ENCODE measurements at regions not wholly inside any gene's neighbourhood (a gene's known extent, or its start where the extent isn't known, plus 50 kb on each side); places are given as distances from the start of the nearest gene placed in this dataset.
A peak's percentile ranks its signal among the peaks of the same experiment; 100 is the strongest.

- no peak overlapping the region for H3K4me3 Mint-ChIP-seq
- H3K27me3 Mint-ChIP-seq (ENCODE audit: insufficient read depth) = no peaks in the 10 kb centered on the region
- no peak overlapping the region for H3K27ac Mint-ChIP-seq
- Histone ChIP-seq H3K27me3 (ENCODE audit: control insufficient read depth, insufficient read depth, low read length, poor library complexity, severe bottlenecking) (no peaks in the 10 kb centered on the region), H3K27ac (ENCODE audit: low read depth, low read length) (no peak overlapping the region), H3K9me3 (ENCODE audit: control insufficient read depth, low read length) (no peaks in the 10 kb centered on the region), H3K4me1 (ENCODE audit: control insufficient read depth, insufficient read depth, low read length) (no peaks in the 10 kb centered on the region), H3K9ac (ENCODE audit: extremely low read depth, low read length, poor library complexity, severe bottlenecking) (no peak overlapping the region), H3K36me3 (ENCODE audit: control insufficient read depth, insufficient read depth, low read length) (no peaks in the 10 kb centered on the region), H3K4me3 (ENCODE audit: low read length) (no peak overlapping the region)
- no peak for DNase-seq
- no peaks in the 10 kb centered on the region for H3K9me3 Mint-ChIP-seq
- H3K4me1 Mint-ChIP-seq = peaks cover 12% of the 10 kb centered on the region
- H3K36me3 Mint-ChIP-seq (ENCODE audit: low read depth) = no peaks in the 10 kb centered on the region
- TF ChIP-seq, protein P1, sequence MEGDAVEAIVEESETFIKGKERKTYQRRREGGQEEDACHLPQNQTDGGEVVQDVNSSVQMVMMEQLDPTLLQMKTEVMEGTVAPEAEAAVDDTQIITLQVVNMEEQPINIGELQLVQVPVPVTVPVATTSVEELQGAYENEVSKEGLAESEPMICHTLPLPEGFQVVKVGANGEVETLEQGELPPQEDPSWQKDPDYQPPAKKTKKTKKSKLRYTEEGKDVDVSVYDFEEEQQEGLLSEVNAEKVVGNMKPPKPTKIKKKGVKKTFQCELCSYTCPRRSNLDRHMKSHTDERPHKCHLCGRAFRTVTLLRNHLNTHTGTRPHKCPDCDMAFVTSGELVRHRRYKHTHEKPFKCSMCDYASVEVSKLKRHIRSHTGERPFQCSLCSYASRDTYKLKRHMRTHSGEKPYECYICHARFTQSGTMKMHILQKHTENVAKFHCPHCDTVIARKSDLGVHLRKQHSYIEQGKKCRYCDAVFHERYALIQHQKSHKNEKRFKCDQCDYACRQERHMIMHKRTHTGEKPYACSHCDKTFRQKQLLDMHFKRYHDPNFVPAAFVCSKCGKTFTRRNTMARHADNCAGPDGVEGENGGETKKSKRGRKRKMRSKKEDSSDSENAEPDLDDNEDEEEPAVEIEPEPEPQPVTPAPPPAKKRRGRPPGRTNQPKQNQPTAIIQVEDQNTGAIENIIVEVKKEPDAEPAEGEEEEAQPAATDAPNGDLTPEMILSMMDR (conservative IDR thresholded peaks at IDR 0.05) = no peak
- 83 to 94% methylated on average over 1 of the region's 2 CpGs for WGBS, 2 experiments (ENCODE audit: insufficient coverage in 1 of 2, insufficient read length in 1 of 2)
These were observed 186.5 kb downstream of the TUSC7 start for GRCh38 chr3:116896116-116896515.

GRCh38 chr3:116897382-116897781, 187.8 kb downstream of the TUSC7 start:
- Histone ChIP-seq H3K9ac (ENCODE audit: extremely low read depth, low read length, poor library complexity, severe bottlenecking) (no peak overlapping the region), H3K9me3 (ENCODE audit: control insufficient read depth, low read length) (no peaks in the 10 kb centered on the region), H3K27ac (ENCODE audit: low read depth, low read length) (no peak overlapping the region), H3K4me3 (ENCODE audit: low read length) (no peak overlapping the region), H3K27me3 (ENCODE audit: control insufficient read depth, insufficient read depth, low read length, poor library complexity, severe bottlenecking) (no peaks in the 10 kb centered on the region), H3K36me3 (ENCODE audit: control insufficient read depth, insufficient read depth, low read length) (no peaks in the 10 kb centered on the region), H3K4me1 (ENCODE audit: control insufficient read depth, insufficient read depth, low read length) (no peaks in the 10 kb centered on the region)
- H3K27me3 Mint-ChIP-seq (ENCODE audit: insufficient read depth) = no peaks in the 10 kb centered on the region
- H3K9me3 Mint-ChIP-seq = no peaks in the 10 kb centered on the region
- TF ChIP-seq, protein P1 (conservative IDR thresholded peaks at IDR 0.05) = no peak
- WGBS, 2 experiments (ENCODE audit: insufficient coverage in 1 of 2, insufficient read length in 1 of 2) = 99 to 100% methylated on average over 1 to 2 of the region's 3 CpGs
- no peak overlapping the region for H3K27ac Mint-ChIP-seq
- no peaks in the 10 kb centered on the region for H3K36me3 Mint-ChIP-seq (ENCODE audit: low read depth)
- H3K4me1 Mint-ChIP-seq = peaks cover 12% of the 10 kb centered on the region
- no peak for DNase-seq
- no peak overlapping the region for H3K4me3 Mint-ChIP-seq

DNA sequence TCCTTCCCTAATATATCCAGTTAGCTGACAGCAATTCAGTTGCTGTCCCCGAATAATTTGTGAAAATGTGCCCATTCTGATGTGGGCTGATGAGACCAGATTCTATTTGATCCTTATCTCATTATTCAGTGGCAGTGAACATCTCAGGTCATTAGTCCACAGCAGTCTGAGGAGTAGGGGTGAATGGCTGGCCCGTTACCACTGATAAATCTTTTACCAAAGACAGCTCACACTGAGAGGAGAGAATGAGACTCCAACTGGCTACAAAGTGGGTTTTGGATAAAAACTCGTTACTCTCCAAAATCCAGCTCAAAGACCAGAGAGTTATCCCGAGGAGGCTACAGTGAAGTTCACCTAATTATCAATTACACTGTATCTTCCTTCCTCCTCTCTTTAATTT, 189.7 kb downstream of the TUSC7 start:
- Histone ChIP-seq H3K9me3 (ENCODE audit: control insufficient read depth, low read length) (no peaks in the 10 kb centered on the region), H3K27ac (ENCODE audit: low read depth, low read length) (no peak overlapping the region), H3K27me3 (ENCODE audit: control insufficient read depth, insufficient read depth, low read length, poor library complexity, severe bottlenecking) (no peaks in the 10 kb centered on the region), H3K4me3 (ENCODE audit: low read length) (no peak overlapping the region), H3K36me3 (ENCODE audit: control insufficient read depth, insufficient read depth, low read length) (no peaks in the 10 kb centered on the region), H3K4me1 (ENCODE audit: control insufficient read depth, insufficient read depth, low read length) (no peaks in the 10 kb centered on the region), H3K9ac (ENCODE audit: extremely low read depth, low read length, poor library complexity, severe bottlenecking) (no peak overlapping the region)
- DNase-seq = peak; percentile 53
- Mint-ChIP-seq H3K4me1 (peaks cover 12% of the 10 kb centered on the region), H3K9me3 (no peaks in the 10 kb centered on the region), H3K27me3 (ENCODE audit: insufficient read depth) (no peaks in the 10 kb centered on the region), H3K4me3 (no peak overlapping the region), H3K36me3 (ENCODE audit: low read depth) (no peaks in the 10 kb centered on the region), H3K27ac (no peak overlapping the region)
- TF ChIP-seq, protein P1 (conservative IDR thresholded peaks at IDR 0.05) = no peak
- 47 to 71% methylated on average over 1 to 4 of the region's 4 CpGs for WGBS, 2 experiments (ENCODE audit: insufficient coverage in 1 of 2, insufficient read length in 1 of 2)

Measured in endodermal cell (in vitro differentiated cells).